Endothelial cell (in vitro differentiated cells): ENCODE measurements at regions not wholly inside any gene's neighbourhood (a gene's known extent, or its start where the extent isn't known, plus 50 kb on each side); places are given as distances from the start of the nearest gene placed in this dataset.

Experiments
- DNase-seq: peaks from one replicate; pipeline ENCODE4 v3.0.0; 2021; ENCODE audit warnings: low spot score
- H3K27ac Mint-ChIP-seq: one replicate; pipeline ENCODE4 v1.8.0; 2021; ENCODE audit warnings: mixed read lengths, inconsistent platforms; ENCODE audit not compliant: unreplicated experiment
- H3K27me3 Mint-ChIP-seq: one replicate; pipeline ENCODE4 v1.8.0; 2021; ENCODE audit warnings: mild to moderate bottlenecking, moderate library complexity, mixed read lengths, inconsistent platforms; ENCODE audit not compliant: unreplicated experiment
- H3K36me3 Mint-ChIP-seq: one replicate; pipeline ENCODE4 v1.8.0; 2021; ENCODE audit warnings: mild to moderate bottlenecking, low read depth, mixed read lengths, inconsistent platforms; ENCODE audit not compliant: unreplicated experiment
- H3K4me1 Mint-ChIP-seq: one replicate; pipeline ENCODE4 v1.8.0; 2021; ENCODE audit warnings: mild to moderate bottlenecking, mixed read lengths, inconsistent platforms; ENCODE audit not compliant: unreplicated experiment
- H3K4me3 Mint-ChIP-seq: one replicate; pipeline ENCODE4 v1.8.0; 2021; ENCODE audit warnings: mild to moderate bottlenecking, mixed read lengths, inconsistent platforms; ENCODE audit not compliant: unreplicated experiment
- H3K9me3 Mint-ChIP-seq: one replicate; pipeline ENCODE4 v1.8.0; 2021; ENCODE audit warnings: mixed read lengths, inconsistent platforms; ENCODE audit not compliant: unreplicated experiment
- CTCF ChIP-seq: fragments of 200-600 bp; sonication (generic); IDR thresholded peaks from one replicate; pipeline ENCODE4 v1.5.0; 2021; ENCODE audit warnings: antibody characterized with exemption; ENCODE audit not compliant: unreplicated experiment

- H3K36me3 Mint-ChIP-seq, result no peaks in the 10 kb centered on the region
- peaks cover 9% of the 10 kb centered on the region for H3K4me1 Mint-ChIP-seq
- no peak overlapping the region for H3K27ac Mint-ChIP-seq
- TF ChIP-seq CTCF, result no peak
- H3K4me3 Mint-ChIP-seq, result no peak overlapping the region
- no peaks in the 10 kb centered on the region for H3K9me3 Mint-ChIP-seq
- H3K27me3 Mint-ChIP-seq, result peaks cover 3% of the 10 kb centered on the region
- DNase-seq, result no peak
Measured at GRCh38 chr1:172882385-172882784, 168.4 kb downstream of the TNFSF18 start.

DNA sequence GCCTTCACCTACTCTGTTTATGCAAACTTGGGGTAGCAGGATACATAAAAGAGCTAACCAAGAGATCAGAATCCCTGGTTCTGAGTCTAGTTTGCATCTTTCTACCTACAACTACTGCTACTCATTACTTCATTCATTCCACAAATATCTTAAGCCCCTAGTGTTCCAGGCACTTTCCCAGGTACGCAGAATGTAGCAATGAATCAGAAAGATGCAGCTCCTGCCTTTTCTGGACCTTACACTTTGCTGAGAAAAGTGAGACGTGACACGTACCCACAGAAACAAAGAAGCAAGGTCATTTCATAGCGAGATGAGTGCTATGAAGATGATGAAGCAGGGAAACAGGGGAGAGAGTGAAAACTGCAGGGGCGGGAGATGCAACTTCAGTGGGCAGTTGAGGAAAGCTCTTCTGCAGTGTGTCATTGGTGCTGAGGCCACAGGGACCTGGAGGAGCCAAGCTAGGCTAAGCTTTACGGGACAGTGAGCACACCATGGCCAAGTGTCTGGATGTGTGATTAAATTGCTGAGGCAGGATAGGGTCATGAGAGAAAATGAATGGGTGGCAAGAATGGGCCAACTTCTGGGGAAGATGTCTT lies 167.9 kb downstream of the TNFSF18 start:
- peaks cover 3% of the 10 kb centered on the region for H3K27me3 Mint-ChIP-seq
- H3K9me3 Mint-ChIP-seq, result no peaks in the 10 kb centered on the region
- no peaks in the 10 kb centered on the region for H3K36me3 Mint-ChIP-seq
- H3K4me1 Mint-ChIP-seq, result peaks cover 9% of the 10 kb centered on the region
- no peak overlapping the region for H3K4me3 Mint-ChIP-seq
- H3K27ac Mint-ChIP-seq, result no peak overlapping the region
- no peak for TF ChIP-seq CTCF
- DNase-seq, result no peak

DNA sequence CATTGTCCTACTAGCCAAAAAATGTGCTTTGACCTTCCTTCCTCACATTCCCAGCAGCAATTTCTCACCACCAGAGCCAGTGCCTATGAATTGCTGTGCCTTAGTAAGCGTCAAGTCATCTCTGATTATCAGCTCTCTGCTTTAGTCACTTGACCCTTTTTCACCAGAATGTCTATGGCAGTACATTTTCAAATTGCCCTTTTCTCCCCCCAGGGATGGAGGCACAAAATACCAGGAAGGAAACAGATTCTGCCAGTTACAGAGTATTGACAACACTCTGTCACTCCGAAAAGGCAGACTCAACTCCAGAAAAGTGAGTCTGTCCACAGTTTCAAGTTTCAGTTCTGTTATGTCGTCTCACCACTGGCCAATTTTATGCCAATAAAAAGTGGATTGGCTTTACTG lies 167.4 kb downstream of the TNFSF18 start:
- Mint-ChIP-seq H3K4me1 (peaks cover 9% of the 10 kb centered on the region), H3K4me3 (no peak overlapping the region), H3K36me3 (no peaks in the 10 kb centered on the region), H3K9me3 (no peaks in the 10 kb centered on the region), H3K27ac (no peak overlapping the region), H3K27me3 (peaks cover 3% of the 10 kb centered on the region)
- DNase-seq, result no peak
- no peak for TF ChIP-seq CTCF

- TF ChIP-seq CTCF, result no peak
Measured at GRCh38 chr1:172883844-172884243, 166.9 kb downstream of the TNFSF18 start.

GRCh38 chr1:172885411-172885810 lies 165.3 kb downstream of the TNFSF18 start:
- Mint-ChIP-seq H3K4me3 (no peak overlapping the region), H3K9me3 (no peaks in the 10 kb centered on the region), H3K27ac (no peak overlapping the region), H3K27me3 (peaks cover 3% of the 10 kb centered on the region), H3K36me3 (no peaks in the 10 kb centered on the region), H3K4me1 (peaks cover 9% of the 10 kb centered on the region)
- TF ChIP-seq CTCF, result no peak
- DNase-seq, result no peak

More at GRCh38 chr1:172883844-172884243, 166.9 kb downstream of the TNFSF18 start:
- no peak for DNase-seq
- Mint-ChIP-seq H3K4me1 (peaks cover 9% of the 10 kb centered on the region), H3K4me3 (no peak overlapping the region), H3K27me3 (peaks cover 3% of the 10 kb centered on the region), H3K36me3 (no peaks in the 10 kb centered on the region), H3K27ac (no peak overlapping the region), H3K9me3 (no peaks in the 10 kb centered on the region)
